ENCODE measurements at regions not wholly inside any gene's neighbourhood (a gene's known extent, or its start where the extent isn't known, plus 50 kb on each side); places are given as distances from the start of the nearest gene placed in this dataset.

DNA sequence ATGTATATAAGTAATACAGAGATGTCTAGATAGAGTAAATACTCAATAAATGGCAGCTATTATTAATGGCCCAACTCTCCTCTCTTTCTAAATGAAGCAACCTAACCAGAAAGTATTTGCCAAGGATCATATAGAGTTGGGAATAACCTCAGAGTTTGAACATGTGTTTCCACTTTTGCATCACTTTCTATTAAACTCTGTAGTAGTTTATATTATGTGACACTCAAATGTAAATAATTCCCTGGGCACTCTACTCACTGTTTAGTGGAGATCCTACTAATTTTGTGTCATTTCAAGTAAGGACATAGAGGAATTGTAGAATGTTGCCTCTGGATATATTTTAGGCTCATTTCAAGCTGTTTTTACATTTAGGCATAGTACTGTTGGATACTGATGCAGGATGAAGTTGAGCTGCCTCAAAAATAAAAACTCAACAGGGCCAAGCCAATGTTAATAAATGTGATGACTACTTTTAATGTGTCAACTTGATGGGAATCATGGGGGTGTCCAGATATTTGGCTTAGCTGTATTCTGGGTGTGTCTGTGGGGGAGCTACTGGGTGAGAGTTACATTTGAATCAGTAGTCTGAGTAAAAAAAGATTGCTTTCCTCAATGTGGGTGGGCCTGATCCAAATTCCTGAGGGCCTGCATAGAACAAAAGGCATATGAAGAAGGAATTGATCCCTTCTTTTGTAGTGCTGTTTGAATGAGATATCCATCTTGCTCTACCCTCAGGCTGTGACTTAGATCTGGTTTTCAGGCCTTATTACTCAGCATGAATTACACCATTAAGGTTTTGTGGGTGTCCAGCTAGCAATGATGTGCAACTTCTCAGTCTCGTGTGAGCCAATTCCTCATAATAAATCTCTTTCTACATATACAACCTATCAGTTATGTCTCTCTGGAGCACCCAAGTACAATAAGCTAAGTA, 1368.2 kb downstream of the STIM2 start:
- ATAC-seq (no peak), DNase-seq (no peak)
- Histone ChIP-seq H3K27ac (no peak overlapping the region), H3K4me3 (no peak overlapping the region), H3K4me1 (no peaks in the 10 kb centered on the region), H3K36me3 (no peaks in the 10 kb centered on the region), H3K27me3 (no peaks in the 10 kb centered on the region), H3K9me3 (no peaks in the 10 kb centered on the region)
- intact Hi-C loops (cut with DNase I) = no loop called here
- no peak for TF ChIP-seq POLR2A (IDR thresholded peaks at IDR 0.05)
- TF ChIP-seq CTCF (IDR thresholded peaks at IDR 0.05) = no peak
- WGBS, 4 donors = 79 to 94% (median 86%) methylated on average over 1 of the region's 1 CpG

- DNase-seq (no peak), ATAC-seq (no peak)
- Histone ChIP-seq H3K4me1 (no peaks in the 10 kb centered on the region), H3K9me3 (no peaks in the 10 kb centered on the region), H3K4me3 (no peak overlapping the region), H3K27me3 (no peaks in the 10 kb centered on the region), H3K27ac (no peak overlapping the region), H3K36me3 (no peaks in the 10 kb centered on the region)
- 67 to 80% (median 74%) methylated on average over 2 of the region's 2 CpGs for WGBS, 4 donors
- TF ChIP-seq POLR2A (IDR thresholded peaks at IDR 0.05) = no peak
- no peak for TF ChIP-seq CTCF (IDR thresholded peaks at IDR 0.05)
- intact Hi-C loops (cut with DNase I) = no loop called here
Observed at GRCh38 chr4:28232376-28232775, 1371.7 kb downstream of the STIM2 start.

- TF ChIP-seq POLR2A (IDR thresholded peaks at IDR 0.05) (no peak), CTCF (IDR thresholded peaks at IDR 0.05) (no peak)
- WGBS, 4 donors = 58 to 79% (median 72%) methylated on average over 1 of the region's 1 CpG
- no peak for ATAC-seq
Observed at GRCh38 chr4:28232951-28233350, 1372.3 kb downstream of the STIM2 start.

DNA sequence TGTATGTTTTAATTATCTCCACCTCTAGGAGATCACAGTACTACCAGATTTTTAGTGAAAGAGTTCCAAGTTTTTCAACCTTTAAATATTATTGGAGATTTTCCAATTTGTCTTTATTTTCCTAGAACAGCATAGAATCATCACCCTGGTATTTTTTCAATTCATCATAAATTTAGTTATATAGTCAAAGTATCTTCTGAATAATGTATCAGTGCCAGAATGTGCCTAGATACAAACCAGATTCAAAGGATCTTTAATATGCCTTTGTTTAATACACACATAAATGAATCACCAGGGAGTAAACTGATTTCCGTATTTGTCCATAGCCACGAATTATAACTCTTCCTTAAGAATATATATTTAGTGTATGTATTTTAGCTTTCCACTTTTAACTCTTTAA, 1373.1 kb downstream of the STIM2 start:
- no peaks in the 10 kb centered on the region for H3K9me3 ChIP-seq
- no peak for ATAC-seq

More at GRCh38 chr4:28232951-28233350, 1372.3 kb downstream of the STIM2 start:
- H3K4me1 ChIP-seq = no peaks in the 10 kb centered on the region
- DNase-seq = no peak
- H3K27ac ChIP-seq = no peak overlapping the region
- no peaks in the 10 kb centered on the region for H3K36me3 ChIP-seq
- intact Hi-C loops (cut with DNase I) = no loop called here
- H3K27me3 ChIP-seq = no peaks in the 10 kb centered on the region
- H3K9me3 ChIP-seq = no peaks in the 10 kb centered on the region
- H3K4me3 ChIP-seq = no peak overlapping the region

More for the DNA sequence above, 1373.1 kb downstream of the STIM2 start:
- intact Hi-C loops (cut with DNase I) = no loop called here
- Histone ChIP-seq H3K4me1 (no peaks in the 10 kb centered on the region), H3K27ac (no peak overlapping the region), H3K36me3 (no peaks in the 10 kb centered on the region), H3K27me3 (no peaks in the 10 kb centered on the region), H3K4me3 (no peak overlapping the region)
- no peak for TF ChIP-seq POLR2A (IDR thresholded peaks at IDR 0.05)
- TF ChIP-seq CTCF (IDR thresholded peaks at IDR 0.05) = no peak
- DNase-seq = no peak
- 67 to 77% (median 72%) methylated on average over 2 of the region's 2 CpGs for WGBS, 4 donors

Data from heart left ventricle (tissue), 16 donors.